ENCODE measurements at regions not wholly inside any gene's neighbourhood (a gene's known extent, or its start where the extent isn't known, plus 50 kb on each side); places are given as distances from the start of the nearest gene placed in this dataset.

DNA sequence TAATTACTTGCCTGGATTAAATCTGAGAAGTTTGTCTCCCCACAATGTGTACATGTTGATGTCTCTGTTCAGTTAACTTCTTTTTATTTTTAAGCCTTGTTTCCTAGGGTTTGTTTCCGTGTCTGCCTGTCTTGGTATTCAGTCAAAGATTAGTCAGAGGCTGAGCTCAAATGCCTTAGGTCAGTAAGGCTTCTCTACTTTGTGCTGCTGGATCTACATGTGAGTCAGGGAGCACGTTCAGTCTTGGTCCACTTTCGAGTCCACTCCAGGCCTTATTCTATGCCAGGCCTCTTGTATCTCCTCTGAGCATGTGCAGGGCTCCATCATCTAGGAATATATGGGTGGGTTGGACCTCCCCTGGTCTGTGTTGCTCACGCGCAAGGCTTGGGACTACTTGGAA, 93.3 kb upstream of the FZD8 start:
- H3K9me3 Mint-ChIP-seq, result peaks cover 0 to 9% (median 2%) of the 10 kb centered on the region in 7 donors
- no peak for DNase-seq
- no peaks in the 10 kb centered on the region for H3K27me3 ChIP-seq (ENCODE audit: control insufficient read depth, insufficient read depth, low read length)
- H3K9me3 ChIP-seq (ENCODE audit: control insufficient read depth in 2 of 2, low read length in 2 of 2), result no peaks in the 10 kb centered on the region
- H3K4me3 ChIP-seq (ENCODE audit: low read depth, low read length), result no peak overlapping the region
- peaks cover 9% of the 10 kb centered on the region for H3K27me3 Mint-ChIP-seq
- no peak overlapping the region for H3K27ac Mint-ChIP-seq
- no peak overlapping the region for H3K27ac ChIP-seq (ENCODE audit: insufficient read depth, low read length, poor library complexity, severe bottlenecking)
- H3K4me1 Mint-ChIP-seq, result no peaks in the 10 kb centered on the region
- no peak for ATAC-seq (ENCODE audit: low read depth in 2 of 2)
- no peak overlapping the region for H3K4me3 Mint-ChIP-seq
- no peaks in the 10 kb centered on the region for H3K36me3 ChIP-seq (ENCODE audit: control insufficient read depth, insufficient read depth, low read length)
- H3K36me3 Mint-ChIP-seq, result no peaks in the 10 kb centered on the region
- H3K4me1 ChIP-seq (ENCODE audit: control insufficient read depth, insufficient read depth, low read length, poor library complexity, severe bottlenecking), result no peaks in the 10 kb centered on the region

DNA sequence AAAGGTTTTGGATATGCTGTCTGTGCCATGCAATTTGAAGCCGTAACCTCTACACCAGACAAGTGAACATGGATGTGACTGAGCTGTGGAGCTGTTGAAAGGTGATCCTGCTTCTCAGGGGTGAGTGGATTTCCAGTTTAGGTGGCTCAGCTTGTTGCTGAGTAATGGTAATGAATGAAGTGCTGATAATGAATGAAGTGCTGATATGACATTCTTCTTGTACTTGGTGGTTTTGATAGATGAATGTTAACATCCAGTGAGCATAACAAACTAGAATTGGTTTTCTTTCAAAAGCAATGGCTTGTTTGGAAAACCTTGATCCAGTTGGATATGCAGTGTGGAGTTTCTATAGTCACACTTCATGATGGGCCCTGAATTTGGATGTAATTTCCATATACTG, 89.7 kb upstream of the FZD8 start:
- no peak overlapping the region for H3K4me3 ChIP-seq (ENCODE audit: low read depth, low read length)
- DNase-seq, result no peak
- Mint-ChIP-seq H3K4me3 (no peak overlapping the region), H3K27me3 (peaks cover 8% of the 10 kb centered on the region), H3K36me3 (no peaks in the 10 kb centered on the region), H3K27ac (no peak overlapping the region), H3K9me3 (peaks cover 0 to 5% (median 1%) of the 10 kb centered on the region in 7 donors), H3K4me1 (no peaks in the 10 kb centered on the region)
- H3K9me3 ChIP-seq (ENCODE audit: control insufficient read depth in 2 of 2, low read length in 2 of 2), result no peaks in the 10 kb centered on the region
- no peaks in the 10 kb centered on the region for H3K36me3 ChIP-seq (ENCODE audit: control insufficient read depth, insufficient read depth, low read length)
- H3K27ac ChIP-seq (ENCODE audit: insufficient read depth, low read length, poor library complexity, severe bottlenecking), result no peak overlapping the region
- no peaks in the 10 kb centered on the region for H3K27me3 ChIP-seq (ENCODE audit: control insufficient read depth, insufficient read depth, low read length)
- ATAC-seq (ENCODE audit: low read depth in 2 of 2), result no peak
- no peaks in the 10 kb centered on the region for H3K4me1 ChIP-seq (ENCODE audit: control insufficient read depth, insufficient read depth, low read length, poor library complexity, severe bottlenecking)

DNA sequence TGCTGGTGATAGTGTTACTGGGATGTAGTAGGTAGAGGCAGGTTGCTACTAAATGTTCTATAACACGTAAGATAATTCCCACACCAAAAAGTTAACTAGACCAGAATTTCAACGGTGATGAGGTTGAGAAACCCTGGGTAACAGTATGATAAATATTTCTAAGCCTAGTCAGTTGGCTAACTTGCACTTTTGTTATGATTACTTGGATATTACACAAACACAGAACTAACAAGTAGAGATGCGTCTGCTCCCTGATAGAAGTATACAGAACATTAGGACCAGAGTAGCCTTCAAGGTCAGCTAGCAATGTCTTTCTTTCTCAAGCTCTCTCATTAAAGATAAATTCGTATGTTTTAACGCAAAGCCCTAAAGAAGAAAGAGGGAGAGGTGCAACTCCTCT, 86.2 kb upstream of the FZD8 start:
- no peak for ATAC-seq (ENCODE audit: low read depth in 2 of 2)
- Mint-ChIP-seq H3K4me3 (no peak overlapping the region), H3K36me3 (no peaks in the 10 kb centered on the region), H3K4me1 (no peaks in the 10 kb centered on the region), H3K9me3 (peaks cover 0 to 2% (median 1%) of the 10 kb centered on the region in 7 donors), H3K27ac (no peak overlapping the region), H3K27me3 (peaks cover 8% of the 10 kb centered on the region)
- no peaks in the 10 kb centered on the region for H3K27me3 ChIP-seq (ENCODE audit: control insufficient read depth, insufficient read depth, low read length)
- no peak for DNase-seq
- no peak overlapping the region for H3K27ac ChIP-seq (ENCODE audit: insufficient read depth, low read length, poor library complexity, severe bottlenecking)
- no peaks in the 10 kb centered on the region for H3K9me3 ChIP-seq (ENCODE audit: control insufficient read depth in 2 of 2, low read length in 2 of 2)
- H3K4me3 ChIP-seq (ENCODE audit: low read depth, low read length), result no peak overlapping the region
- no peaks in the 10 kb centered on the region for H3K4me1 ChIP-seq (ENCODE audit: control insufficient read depth, insufficient read depth, low read length, poor library complexity, severe bottlenecking)
- H3K36me3 ChIP-seq (ENCODE audit: control insufficient read depth, insufficient read depth, low read length), result no peaks in the 10 kb centered on the region

DNA sequence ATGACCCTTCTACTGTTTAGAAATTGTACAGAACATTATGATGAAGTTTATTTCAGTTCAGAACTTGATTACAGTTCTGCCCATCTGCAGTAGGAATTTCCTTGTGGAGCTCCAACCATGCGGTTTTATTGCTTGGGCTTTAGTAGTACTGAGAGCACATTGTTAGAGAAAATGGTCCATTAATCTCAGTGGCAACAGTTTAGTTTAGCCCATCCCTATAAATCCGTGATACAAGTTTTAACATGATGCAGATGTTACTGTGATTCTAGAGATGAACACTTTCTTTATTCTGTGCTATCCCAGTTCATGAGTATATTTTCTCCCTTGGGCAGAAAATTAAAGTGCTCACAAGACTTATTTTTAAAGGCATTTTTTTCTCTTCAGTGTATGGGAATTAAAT, 84.8 kb upstream of the FZD8 start:
- no peaks in the 10 kb centered on the region for H3K27me3 ChIP-seq (ENCODE audit: control insufficient read depth, insufficient read depth, low read length)
- H3K36me3 Mint-ChIP-seq, result no peaks in the 10 kb centered on the region

DNA sequence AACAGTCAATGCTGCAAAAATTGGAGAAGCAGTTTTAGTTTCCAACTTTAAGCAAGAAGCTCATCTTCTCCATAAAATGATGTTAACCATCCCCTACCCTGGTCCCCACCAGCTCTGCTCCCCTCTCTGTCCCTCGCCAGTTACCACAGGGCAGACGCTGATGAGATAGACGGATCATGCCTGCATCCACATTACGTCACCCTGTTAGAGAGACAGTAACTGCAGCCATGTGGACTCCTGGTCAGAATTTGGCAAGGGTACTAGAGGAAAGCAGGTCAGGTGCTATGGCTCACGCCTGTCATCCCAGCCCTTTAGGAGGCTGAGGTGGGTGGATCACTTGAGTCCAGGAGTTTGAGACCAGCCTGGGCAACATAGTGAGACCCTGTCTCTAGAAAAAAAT, 81.9 kb upstream of the FZD8 start:
- peaks cover 4% of the 10 kb centered on the region for H3K27me3 Mint-ChIP-seq
- no peaks in the 10 kb centered on the region for H3K9me3 ChIP-seq (ENCODE audit: control insufficient read depth in 2 of 2, low read length in 2 of 2)
- no peak overlapping the region for H3K4me3 ChIP-seq (ENCODE audit: low read depth, low read length)
- H3K4me1 ChIP-seq (ENCODE audit: control insufficient read depth, insufficient read depth, low read length, poor library complexity, severe bottlenecking), result no peaks in the 10 kb centered on the region
- no peak overlapping the region for H3K4me3 Mint-ChIP-seq
- no peak overlapping the region for H3K27ac Mint-ChIP-seq
- H3K36me3 ChIP-seq (ENCODE audit: control insufficient read depth, insufficient read depth, low read length), result no peaks in the 10 kb centered on the region
- peaks cover 0 to 2% (median 0%) of the 10 kb centered on the region in 7 donors for H3K9me3 Mint-ChIP-seq
- H3K4me1 Mint-ChIP-seq, result no peaks in the 10 kb centered on the region
- H3K36me3 Mint-ChIP-seq, result no peaks in the 10 kb centered on the region
- DNase-seq (no peak), ATAC-seq (ENCODE audit: low read depth in 2 of 2) (no peak)
- no peak overlapping the region for H3K27ac ChIP-seq (ENCODE audit: insufficient read depth, low read length, poor library complexity, severe bottlenecking)
- no peaks in the 10 kb centered on the region for H3K27me3 ChIP-seq (ENCODE audit: control insufficient read depth, insufficient read depth, low read length)

More for the DNA sequence above, 84.8 kb upstream of the FZD8 start:
- Mint-ChIP-seq H3K27me3 (peaks cover 5% of the 10 kb centered on the region), H3K4me1 (no peaks in the 10 kb centered on the region), H3K4me3 (no peak overlapping the region), H3K9me3 (peaks cover 0 to 2% (median 0%) of the 10 kb centered on the region in 7 donors), H3K27ac (no peak overlapping the region)
- DNase-seq (no peak), ATAC-seq (ENCODE audit: low read depth in 2 of 2) (no peak)
- Histone ChIP-seq H3K27ac (ENCODE audit: insufficient read depth, low read length, poor library complexity, severe bottlenecking) (no peak overlapping the region), H3K4me3 (ENCODE audit: low read depth, low read length) (no peak overlapping the region), H3K9me3 (ENCODE audit: control insufficient read depth in 2 of 2, low read length in 2 of 2) (no peaks in the 10 kb centered on the region), H3K36me3 (ENCODE audit: control insufficient read depth, insufficient read depth, low read length) (no peaks in the 10 kb centered on the region), H3K4me1 (ENCODE audit: control insufficient read depth, insufficient read depth, low read length, poor library complexity, severe bottlenecking) (no peaks in the 10 kb centered on the region)

DNA sequence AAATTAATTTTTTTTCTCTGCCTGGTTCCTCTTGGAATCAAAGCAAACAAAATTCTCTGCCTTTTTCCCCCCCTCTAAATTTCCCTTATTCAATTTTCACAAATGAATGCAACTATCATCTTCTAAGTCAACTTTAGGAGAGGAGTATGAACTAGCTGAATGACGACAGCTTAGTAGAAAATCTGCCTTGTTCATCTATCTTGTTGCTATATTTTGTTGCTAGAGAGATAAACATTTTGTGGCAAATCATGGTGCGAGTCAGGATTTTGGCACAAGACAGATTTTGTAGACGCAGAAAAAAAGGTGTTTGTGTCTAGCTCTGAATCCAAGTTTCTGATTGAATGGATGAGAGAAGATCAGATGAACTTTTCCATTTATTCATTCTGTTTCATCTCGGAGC, 81.0 kb upstream of the FZD8 start:
- Mint-ChIP-seq H3K9me3 (peaks cover 0 to 3% (median 0%) of the 10 kb centered on the region in 7 donors), H3K4me3 (no peak overlapping the region), H3K4me1 (no peaks in the 10 kb centered on the region)

DNA sequence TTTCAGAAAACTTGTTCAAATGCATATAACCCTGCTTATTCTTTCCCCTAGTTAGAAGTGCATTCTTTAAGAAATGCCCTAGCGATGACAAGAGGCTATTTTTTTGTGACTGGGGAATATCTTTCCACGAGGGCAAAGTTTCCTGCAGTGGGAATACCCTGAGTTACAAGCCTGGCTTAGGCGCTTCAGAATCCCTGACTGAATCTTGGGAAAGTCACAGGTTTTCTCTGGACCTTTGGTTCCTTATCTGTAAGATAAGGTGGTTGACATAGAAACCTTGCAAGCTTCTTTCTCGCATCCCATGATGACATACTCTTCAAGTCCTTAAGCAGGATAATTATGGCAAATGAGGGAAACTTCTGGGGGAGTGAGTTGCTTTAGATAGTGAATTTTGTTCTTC, 80.5 kb upstream of the FZD8 start:
- H3K9me3 ChIP-seq (ENCODE audit: control insufficient read depth in 2 of 2, low read length in 2 of 2), result no peaks in the 10 kb centered on the region
- Mint-ChIP-seq H3K27me3 (peaks cover 4% of the 10 kb centered on the region), H3K36me3 (no peaks in the 10 kb centered on the region), H3K4me1 (no peaks in the 10 kb centered on the region), H3K4me3 (no peak overlapping the region), H3K9me3 (peaks cover 0 to 3% (median 0%) of the 10 kb centered on the region in 7 donors), H3K27ac (no peak overlapping the region)
- DNase-seq (no peak), ATAC-seq (ENCODE audit: low read depth in 2 of 2) (no peak)
- H3K27me3 ChIP-seq (ENCODE audit: control insufficient read depth, insufficient read depth, low read length), result no peaks in the 10 kb centered on the region
- no peak overlapping the region for H3K27ac ChIP-seq (ENCODE audit: insufficient read depth, low read length, poor library complexity, severe bottlenecking)
- no peak overlapping the region for H3K4me3 ChIP-seq (ENCODE audit: low read depth, low read length)
- H3K36me3 ChIP-seq (ENCODE audit: control insufficient read depth, insufficient read depth, low read length), result no peaks in the 10 kb centered on the region
- no peaks in the 10 kb centered on the region for H3K4me1 ChIP-seq (ENCODE audit: control insufficient read depth, insufficient read depth, low read length, poor library complexity, severe bottlenecking)

More for the DNA sequence above, 81.0 kb upstream of the FZD8 start:
- DNase-seq (no peak), ATAC-seq (ENCODE audit: low read depth in 2 of 2) (no peak)
- no peaks in the 10 kb centered on the region for H3K36me3 ChIP-seq (ENCODE audit: control insufficient read depth, insufficient read depth, low read length)
- no peak overlapping the region for H3K27ac ChIP-seq (ENCODE audit: insufficient read depth, low read length, poor library complexity, severe bottlenecking)
- H3K27me3 Mint-ChIP-seq, result peaks cover 4% of the 10 kb centered on the region
- H3K9me3 ChIP-seq (ENCODE audit: control insufficient read depth in 2 of 2, low read length in 2 of 2), result no peaks in the 10 kb centered on the region
- no peaks in the 10 kb centered on the region for H3K36me3 Mint-ChIP-seq
- no peak overlapping the region for H3K27ac Mint-ChIP-seq
- no peak overlapping the region for H3K4me3 ChIP-seq (ENCODE audit: low read depth, low read length)
- no peaks in the 10 kb centered on the region for H3K27me3 ChIP-seq (ENCODE audit: control insufficient read depth, insufficient read depth, low read length)
- no peaks in the 10 kb centered on the region for H3K4me1 ChIP-seq (ENCODE audit: control insufficient read depth, insufficient read depth, low read length, poor library complexity, severe bottlenecking)

DNA sequence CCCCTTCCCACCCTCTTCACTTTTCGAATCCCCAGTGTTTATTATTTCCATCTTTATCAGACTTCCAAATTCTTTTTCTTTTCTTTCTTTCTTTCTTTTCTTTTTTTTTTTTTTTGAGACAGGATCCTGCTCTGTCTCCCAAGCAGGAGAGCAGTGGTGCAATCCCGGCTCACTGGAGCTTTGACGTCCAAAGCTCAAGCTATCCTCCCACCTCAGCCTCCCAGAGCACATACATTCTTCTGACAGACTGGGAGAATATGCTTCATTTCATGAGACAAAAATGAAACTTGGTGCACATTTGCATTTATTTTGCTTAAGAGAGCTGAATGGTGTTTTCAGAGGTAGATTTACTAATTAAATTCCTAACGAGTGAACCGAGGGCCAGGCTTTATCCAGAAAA, 80.1 kb upstream of the FZD8 start:
- Histone ChIP-seq H3K4me3 (ENCODE audit: low read depth, low read length) (no peak overlapping the region), H3K4me1 (ENCODE audit: control insufficient read depth, insufficient read depth, low read length, poor library complexity, severe bottlenecking) (no peaks in the 10 kb centered on the region), H3K36me3 (ENCODE audit: control insufficient read depth, insufficient read depth, low read length) (no peaks in the 10 kb centered on the region), H3K27ac (ENCODE audit: insufficient read depth, low read length, poor library complexity, severe bottlenecking) (no peak overlapping the region), H3K27me3 (ENCODE audit: control insufficient read depth, insufficient read depth, low read length) (no peaks in the 10 kb centered on the region), H3K9me3 (ENCODE audit: control insufficient read depth in 2 of 2, low read length in 2 of 2) (no peaks in the 10 kb centered on the region)
- DNase-seq, result no peak
- Mint-ChIP-seq H3K9me3 (peaks cover 0 to 3% (median 0%) of the 10 kb centered on the region in 7 donors), H3K36me3 (no peaks in the 10 kb centered on the region), H3K4me1 (no peaks in the 10 kb centered on the region), H3K4me3 (no peak overlapping the region), H3K27ac (no peak overlapping the region), H3K27me3 (peaks cover 4% of the 10 kb centered on the region)
- ATAC-seq (ENCODE audit: low read depth in 2 of 2), result no peak
